SK-N-SH (cell line): ENCODE measurements at regions not wholly inside any gene's neighbourhood (a gene's known extent, or its start where the extent isn't known, plus 50 kb on each side); places are given as distances from the start of the nearest gene placed in this dataset.

Source experiments
- CTCF ChIA-PET: fragments of 300-600, 350-600 bp; formaldehyde crosslinking; extraction: SDS; loops from one replicate; lab custom pipeline; 2021; lab: Yijun Ruan, JAX
- POLR2A ChIA-PET: fragments of 350-600 bp; sonication (Branson Sonifier 250); formaldehyde crosslinking; extraction: SDS; loops from one replicate; lab custom pipeline; 2020; ENCODE audit warnings: antibody characterized with exemption, inconsistent platforms; lab: Yijun Ruan, JAX
- DNase-seq: peaks from one replicate; pipeline ENCODE4 v3.0.0; 2012
- H2AFZ ChIP-seq: fragments of 200-600 bp; sonication (generic); 2 replicates; pipeline ENCODE4 v1.8.1; 2016; ENCODE audit warnings: antibody characterized with exemption, mild to moderate bottlenecking, low read depth
- H3F3A ChIP-seq: fragments of 200-600 bp; sonication (generic); replicated peaks from 2 replicates; pipeline ENCODE3; 2016; ENCODE audit warnings: antibody characterized with exemption, mild to moderate bottlenecking; ENCODE audit not compliant: insufficient read depth
- H3K27ac ChIP-seq, 2 experiments: fragments of 200-500 bp in 1 of 2; fragments of 200-600 bp in 1 of 2; sonication (Bioruptor generic) in 1 of 2; sonication (generic), shearing (Covaris generic) in 1 of 2; 2 replicates each; pipeline versions ENCODE4 v1.5.1 to v1.6.1; 2014 to 2016; ENCODE audit warnings: low read depth in 2 of 2, inconsistent platforms in 1 of 2, low read length in 1 of 2, mild to moderate bottlenecking in 1 of 2, mixed read lengths in 1 of 2
- H3K27me3 ChIP-seq: fragments of 200-600 bp; sonication (generic), shearing (Covaris generic); 2 replicates; pipeline ENCODE4 v1.6.1; 2016; ENCODE audit warnings: mixed run types; ENCODE audit not compliant: insufficient read depth
- H3K36me3 ChIP-seq, 2 experiments: fragments of 200-500 bp in 1 of 2; fragments of 200-600 bp in 1 of 2; sonication (Bioruptor generic) in 1 of 2; sonication (generic) in 1 of 2; replicated peaks in 1 of 2; 2 replicates each; pipeline versions ENCODE3 to v1.5.1; 2014 to 2016; ENCODE audit warnings: low read length in 1 of 2, mild to moderate bottlenecking in 1 of 2; ENCODE audit not compliant: insufficient read depth in 2 of 2, control insufficient read depth in 1 of 2
- H3K4me1 ChIP-seq, 2 experiments: fragments of 200-500 bp in 1 of 2; fragments of 200-600 bp in 1 of 2; sonication (Bioruptor generic) in 1 of 2; sonication (generic), shearing (Covaris generic) in 1 of 2; 2 replicates each; pipeline versions ENCODE4 v1.5.1 to v1.6.1; 2014 to 2016; ENCODE audit warnings: low read depth in 1 of 2, low read length in 1 of 2, mixed run types in 1 of 2; ENCODE audit not compliant: insufficient read depth in 2 of 2, control insufficient read depth in 1 of 2
- H3K4me2 ChIP-seq: fragments of 200-600 bp; sonication (generic), shearing (Covaris generic); 2 replicates; pipeline ENCODE4 v1.6.1; 2017; ENCODE audit warnings: mixed run types
- H3K4me3 ChIP-seq, 2 experiments: fragments of 200-500 bp in 1 of 2; fragments of 200-600 bp in 1 of 2; sonication (Bioruptor generic) in 1 of 2; sonication (generic), shearing (Covaris generic) in 1 of 2; 2 replicates each; pipeline versions ENCODE4 v1.5.1 to v1.8.1; 2014 to 2016; ENCODE audit warnings: low read depth in 2 of 2, inconsistent platforms in 1 of 2, low read length in 1 of 2, mild to moderate bottlenecking in 1 of 2, mixed read lengths in 1 of 2, moderate library complexity in 1 of 2
- H3K79me2 ChIP-seq: fragments of 200-600 bp; sonication (generic); 2 replicates; pipeline ENCODE4 v1.8.1; 2017; ENCODE audit warnings: mild to moderate bottlenecking; ENCODE audit not compliant: insufficient read depth
- H3K9ac ChIP-seq: fragments of 200-600 bp; sonication (generic); 2 replicates; pipeline ENCODE4 v1.6.1; 2017; ENCODE audit warnings: mixed run types
- H3K9me2 ChIP-seq: fragments of 200-600 bp; sonication (generic); 2 replicates; pipeline ENCODE4 v1.6.1; 2017; ENCODE audit warnings: mixed run types
- H3K9me3 ChIP-seq: fragments of 200-600 bp; sonication (generic); 2 replicates; pipeline ENCODE4 v1.6.1; 2017; ENCODE audit warnings: mixed run types, mild to moderate bottlenecking, moderate library complexity
- H4K20me1 ChIP-seq: fragments of 200-600 bp; sonication (generic); 2 replicates; pipeline ENCODE4 v1.6.1; 2017; ENCODE audit warnings: mild to moderate bottlenecking, mixed run types; ENCODE audit not compliant: insufficient read depth
- ELF1 ChIP-seq: IDR thresholded peaks from 2 replicates; pipeline ENCODE4 v1.4.0; 2012
- FOSL2 ChIP-seq: IDR thresholded peaks from 2 replicates; pipeline ENCODE4 v1.4.0; 2012; ENCODE audit warnings: low read depth, mild to moderate bottlenecking, moderate library complexity, borderline replicate concordance
- FOXJ3 ChIP-seq: sonication (generic); formaldehyde crosslinking; IDR thresholded peaks from 2 replicates; pipeline ENCODE4 v1.5.1; 2020; ENCODE audit warnings: mild to moderate bottlenecking, missing genetic modification reagents
- MEF2A ChIP-seq: IDR thresholded peaks from 2 replicates; pipeline ENCODE4 v1.4.0; 2012; ENCODE audit warnings: low read depth, borderline replicate concordance
- NRF1 ChIP-seq: IDR thresholded peaks from 2 replicates; pipeline ENCODE4 v1.6.1; 2012; ENCODE audit warnings: low read depth, mild to moderate bottlenecking, low read length
- POLR2AphosphoS5 ChIP-seq: IDR thresholded peaks from 2 replicates; pipeline ENCODE4 v1.6.1; 2012; ENCODE audit warnings: low read depth, low read length
- RAD21 ChIP-seq: IDR thresholded peaks from 2 replicates; pipeline ENCODE4 v1.6.1; 2012; ENCODE audit warnings: mild to moderate bottlenecking, low read length
- RCOR1 ChIP-seq: fragments of 150-350 bp; IDR thresholded peaks from 2 replicates; pipeline ENCODE4 v1.6.1; 2017; ENCODE audit warnings: antibody characterized with exemption, low read length
- RFX5 ChIP-seq: IDR thresholded peaks from 2 replicates; pipeline ENCODE4 v1.6.1; 2012; ENCODE audit warnings: mild to moderate bottlenecking, improper control_type of control experiment, low read length
- SMC3 ChIP-seq: IDR thresholded peaks from 2 replicates; pipeline ENCODE4 v1.6.1; 2012; ENCODE audit warnings: low read depth, low read length, improper control_type of control experiment
- TEAD4 ChIP-seq: IDR thresholded peaks from 2 replicates; pipeline ENCODE4 v1.4.0; 2012; ENCODE audit warnings: mild to moderate bottlenecking, borderline replicate concordance; ENCODE audit not compliant: insufficient read depth
- YY1 ChIP-seq: IDR thresholded peaks from 2 replicates; pipeline ENCODE4 v1.4.0; 2012; ENCODE audit warnings: low read depth, mild to moderate bottlenecking
- WGBS: methylation state at CpG from one replicate; pipeline ENCODE4 v1.1.6; 2017; ENCODE audit warnings: low lambda C conversion rate; 5-methylcytosine and 5-hydroxymethylcytosine counted together
- TF ChIP-seq, protein P1 (sequence below): fragments of 200-600 bp; sonication (generic); IDR thresholded peaks from 2 replicates; pipeline ENCODE4 v1.6.1; 2017; ENCODE audit warnings: antibody characterized with exemption, mild to moderate bottlenecking, moderate library complexity

DNA sequence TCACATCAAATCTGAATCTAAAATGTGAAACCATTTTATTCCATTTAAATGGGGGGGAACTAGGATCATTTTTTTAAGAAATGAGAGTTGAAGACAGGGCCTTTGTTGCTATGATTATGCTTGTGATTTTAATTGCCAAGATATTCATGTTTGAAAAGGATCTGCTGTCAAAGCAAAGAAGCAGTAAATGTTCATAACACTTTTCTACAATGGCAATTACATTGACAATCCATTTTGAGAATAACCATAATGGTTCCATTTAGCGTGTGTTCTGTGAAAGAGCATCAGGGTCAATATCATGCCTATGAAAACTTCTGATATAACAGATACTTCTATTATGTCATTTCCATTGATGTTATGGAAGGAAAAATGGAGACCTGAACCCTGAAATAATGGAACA is 745.8 kb upstream of the SGO1 start:
- 67% methylated on average over 1 of the region's 1 CpG for WGBS
- H2AFZ ChIP-seq = no peak overlapping the region
- no peaks in the 10 kb centered on the region for H3K9me2 ChIP-seq
- H4K20me1 ChIP-seq = no peaks in the 10 kb centered on the region
- CTCF ChIA-PET = no interaction called here
- no peaks in the 10 kb centered on the region for H3F3A ChIP-seq
- H3K4me1 ChIP-seq = no peaks in the 10 kb centered on the region
- H3K27ac ChIP-seq = no peak overlapping the region
- TF ChIP-seq POLR2AphosphoS5 (no peak), YY1 (no peak), MEF2A (no peak), TEAD4 (no peak), ELF1 (no peak), FOSL2 (no peak), RFX5 (no peak), FOXJ3 (CRISPR knock-in tag) (no peak)
- TF ChIP-seq, protein P1, sequence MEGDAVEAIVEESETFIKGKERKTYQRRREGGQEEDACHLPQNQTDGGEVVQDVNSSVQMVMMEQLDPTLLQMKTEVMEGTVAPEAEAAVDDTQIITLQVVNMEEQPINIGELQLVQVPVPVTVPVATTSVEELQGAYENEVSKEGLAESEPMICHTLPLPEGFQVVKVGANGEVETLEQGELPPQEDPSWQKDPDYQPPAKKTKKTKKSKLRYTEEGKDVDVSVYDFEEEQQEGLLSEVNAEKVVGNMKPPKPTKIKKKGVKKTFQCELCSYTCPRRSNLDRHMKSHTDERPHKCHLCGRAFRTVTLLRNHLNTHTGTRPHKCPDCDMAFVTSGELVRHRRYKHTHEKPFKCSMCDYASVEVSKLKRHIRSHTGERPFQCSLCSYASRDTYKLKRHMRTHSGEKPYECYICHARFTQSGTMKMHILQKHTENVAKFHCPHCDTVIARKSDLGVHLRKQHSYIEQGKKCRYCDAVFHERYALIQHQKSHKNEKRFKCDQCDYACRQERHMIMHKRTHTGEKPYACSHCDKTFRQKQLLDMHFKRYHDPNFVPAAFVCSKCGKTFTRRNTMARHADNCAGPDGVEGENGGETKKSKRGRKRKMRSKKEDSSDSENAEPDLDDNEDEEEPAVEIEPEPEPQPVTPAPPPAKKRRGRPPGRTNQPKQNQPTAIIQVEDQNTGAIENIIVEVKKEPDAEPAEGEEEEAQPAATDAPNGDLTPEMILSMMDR = no peak
- TF ChIP-seq, all 33 proteins: peak for 0
- no peaks in the 10 kb centered on the region for H3K9me3 ChIP-seq
- H3K36me3 ChIP-seq = no peaks in the 10 kb centered on the region
- DNase-seq = no peak
- POLR2A ChIA-PET = no interaction called here
- no peaks in the 10 kb centered on the region for H3K79me2 ChIP-seq
- H3K27me3 ChIP-seq = no peaks in the 10 kb centered on the region
- no peak overlapping the region for H3K9ac ChIP-seq
- H3K4me3 ChIP-seq = no peak overlapping the region
- no peak overlapping the region for H3K4me2 ChIP-seq

DNA sequence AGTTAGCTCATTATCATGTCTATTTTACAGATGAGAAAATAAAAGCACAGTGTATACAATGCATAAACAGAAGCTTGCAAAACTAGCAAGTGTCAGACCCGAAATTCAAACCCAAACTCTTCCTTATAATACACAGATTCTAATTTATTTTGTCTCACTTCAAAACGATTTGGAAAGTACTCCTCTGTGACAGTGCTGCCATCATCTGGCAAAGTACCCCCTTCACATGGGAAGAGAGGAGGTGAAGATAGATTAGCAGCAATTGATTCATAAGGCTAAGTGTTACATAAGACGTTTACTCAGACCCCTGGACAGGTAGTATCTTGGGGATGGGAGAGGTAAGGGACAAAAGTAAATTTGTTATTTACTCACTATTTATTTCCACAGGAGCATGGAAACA is 744.0 kb upstream of the SGO1 start:
- POLR2A ChIA-PET = no interaction called here
- Histone ChIP-seq H4K20me1 (no peaks in the 10 kb centered on the region), H3K36me3 (no peaks in the 10 kb centered on the region), H3K4me3 (no peak overlapping the region; a peak in 1 of 4 replicates), H3K27me3 (no peaks in the 10 kb centered on the region), H3K4me2 (no peak overlapping the region), H3K9ac (no peak overlapping the region), H3K27ac (no peak overlapping the region), H3F3A (no peaks in the 10 kb centered on the region), H3K9me2 (no peaks in the 10 kb centered on the region), H2AFZ (no peak overlapping the region), H3K4me1 (no peaks in the 10 kb centered on the region), H3K9me3 (no peaks in the 10 kb centered on the region), H3K79me2 (no peaks in the 10 kb centered on the region)
- CTCF ChIA-PET = interaction anchor here (0.7 to 1.2 kb wide), 6 partner anchors 10 to 554 kb away, joined by 3 to 6 read pairs (median 4); no protein-coding TSS in a partner anchor
- TF ChIP-seq, protein P1 = peak; percentile 34; the same call in 1 of the 2 replicates
- no peak for TF ChIP-seq NRF1
- TF ChIP-seq RCOR1 = no peak
- TF ChIP-seq RAD21 = peak; percentile 65
- TF ChIP-seq SMC3 = peak; percentile 37
- peak; percentile 10 for DNase-seq
- WGBS = 18% methylated on average over 3 of the region's 3 CpGs
